ENCODE measurements at regions not wholly inside any gene's neighbourhood (a gene's known extent, or its start where the extent isn't known, plus 50 kb on each side); places are given as distances from the start of the nearest gene placed in this dataset.
A peak's percentile ranks its signal among the peaks of the same experiment; 100 is the strongest.

- Histone ChIP-seq H3K4me1 (replicated peaks in 1 of 4; ENCODE audit: control insufficient read depth in 3 of 4, insufficient read depth in 4 of 4, low read length in 3 of 4) (no peaks in the 10 kb centered on the region), H3K23me2 (ENCODE audit: low read depth, low read length) (no peaks in the 10 kb centered on the region), H2BK12ac (ENCODE audit: low read depth, low read length) (no peak overlapping the region), H4K5ac (ENCODE audit: insufficient read length, low read depth, low read length) (no peak overlapping the region), H2BK5ac (ENCODE audit: low read depth, low read length) (no peak overlapping the region), H2AK5ac (ENCODE audit: low read depth, low read length) (no peak overlapping the region), H4K91ac (replicated peaks; ENCODE audit: insufficient read length, low read length) (no peak overlapping the region), H3K27me3 (replicated peaks in 1 of 4; ENCODE audit: control insufficient read depth in 3 of 4, extremely low read depth in 1 of 4, insufficient read depth in 3 of 4, low read length in 3 of 4) (no peaks in the 10 kb centered on the region), H3K4me2 (ENCODE audit: insufficient read depth in 1 of 2, low read depth in 2 of 2, low read length in 2 of 2) (no peak overlapping the region), H4K8ac (ENCODE audit: extremely low read depth, insufficient read depth, low read length) (no peak overlapping the region), H3K79me1 (ENCODE audit: low read depth, low read length) (no peaks in the 10 kb centered on the region), H4K20me1 (replicated peaks in 1 of 2; ENCODE audit: control insufficient read depth in 1 of 2, insufficient read depth in 2 of 2, low read length in 2 of 2) (no peaks in the 10 kb centered on the region), H3K56ac (replicated peaks; ENCODE audit: insufficient read length, low read depth, low read length) (no peak overlapping the region), H3K4me3 (ENCODE audit: extremely low read depth in 1 of 4, insufficient read depth in 2 of 4, low read depth in 3 of 4, low read length in 4 of 4) (no peak overlapping the region), H2BK15ac (ENCODE audit: low read length) (no peak overlapping the region), H3K27ac (ENCODE audit: low read depth, low read length) (no peak overlapping the region), H3K36me3 (ENCODE audit: control insufficient read depth in 2 of 4, insufficient read depth in 4 of 4, low read length in 3 of 4) (no peaks in the 10 kb centered on the region), H3K9ac (replicated peaks in 1 of 4; ENCODE audit: extremely low read depth in 1 of 4, low read depth in 3 of 4, low read length in 3 of 4) (no peak overlapping the region), H3K79me2 (ENCODE audit: control insufficient read depth in 1 of 2, insufficient read depth in 2 of 2, low read length in 2 of 2) (no peaks in the 10 kb centered on the region), H3K9me3 (ENCODE audit: insufficient read depth in 2 of 2, low read depth in 1 of 2, low read length in 1 of 2) (0 out of 4 replicates have a peak, but pooled peaks cover 0 to 2% of the 10 kb centered on the region in 2 experiments), H3K23ac (ENCODE audit: insufficient read length) (no peak overlapping the region), H3K14ac (ENCODE audit: insufficient read length) (no peak overlapping the region), H2BK20ac (ENCODE audit: low read length) (no peak overlapping the region), H3K18ac (ENCODE audit: extremely low read depth, low read length) (no peak overlapping the region), H2BK120ac (replicated peaks; ENCODE audit: low read depth, low read length) (no peak overlapping the region), H2AFZ (ENCODE audit: low read length) (0 out of 2 replicates have a peak overlapping the region, but pooled peaks have one; percentile 37), H3K4ac (replicated peaks; ENCODE audit: insufficient read length, low read depth, low read length) (no peak overlapping the region)
- FAIRE-seq (no peak), DNase-seq (ENCODE audit: low read depth in 1 of 2, low spot score in 2 of 2) (no peak)
- 90% methylated on average over 2 of the region's 2 CpGs; no CpG with 5 or more reads in 1 of the 2 experiments for WGBS, 2 experiments (ENCODE audit: extremely low coverage in 1 of 2, insufficient coverage in 1 of 2, insufficient read length in 1 of 2, insufficient replicate concordance in 2 of 2, low coverage in 1 of 2, low lambda C conversion rate in 2 of 2, missing lambda C conversion rate in 1 of 2)
- ChIA-PET POLR2A (ENCODE audit: partially characterized antibody) (no interaction called here), CTCF (ENCODE audit: partially characterized antibody) (interaction anchor here (1.5 kb wide), 1 partner anchor 13 kb away, joined by 4 read pairs; no protein-coding TSS in a partner anchor)
- TF ChIP-seq JUND (IDR thresholded peaks at IDR 0.05; ENCODE audit: low read length) (no peak), RBBP5 (IDR thresholded peaks at IDR 0.05; ENCODE audit: borderline replicate concordance, low read depth, low read length) (no peak), HDAC2 (IDR thresholded peaks at IDR 0.05; ENCODE audit: borderline replicate concordance in 1 of 2, low read depth in 2 of 2, low read length in 2 of 2) (no peak), KDM4A (IDR thresholded peaks at IDR 0.05; ENCODE audit: low read depth, low read length, severe bottlenecking) (no peak), SIN3A (conservative IDR thresholded peaks at IDR 0.05 in 1 of 2, IDR thresholded peaks at IDR 0.05 in 1 of 2; ENCODE audit: low read depth in 1 of 2, low read length in 2 of 2) (no peak), TCF12 (IDR thresholded peaks at IDR 0.05; ENCODE audit: low read depth, low read length) (no peak), CHD2 (IDR thresholded peaks at IDR 0.05; ENCODE audit: low read length) (no peak), MAFK (IDR thresholded peaks at IDR 0.05; ENCODE audit: low read depth, low read length) (no peak), PHF8 (conservative IDR thresholded peaks at IDR 0.05; ENCODE audit: low read depth, low read length) (no peak), ZNF274 (IDR thresholded peaks at IDR 0.05; ENCODE audit: borderline replicate concordance, extremely low read depth, low read length) (no peak), EGR1 (IDR thresholded peaks at IDR 0.05; ENCODE audit: borderline replicate concordance, low read depth, low read length) (no peak), FOSL1 (IDR thresholded peaks at IDR 0.05; ENCODE audit: insufficient read depth, low read depth, low read length) (no peak), YY1 (IDR thresholded peaks at IDR 0.05; ENCODE audit: low read depth, low read length) (no peak), SP2 (IDR thresholded peaks at IDR 0.05; ENCODE audit: low read length) (no peak)
These were observed 521.8 kb downstream of the KCNJ2 start for GRCh38 chr17:70691150-70691549.
